ENCODE measurements at regions not wholly inside any gene's neighbourhood (a gene's known extent, or its start where the extent isn't known, plus 50 kb on each side); places are given as distances from the start of the nearest gene placed in this dataset.

- Histone ChIP-seq H2AK5ac (ENCODE audit: low read depth, low read length) (no peak overlapping the region), H3K56ac (ENCODE audit: extremely low read depth, insufficient read depth, low read length) (no peak overlapping the region), H3K4me3 (ENCODE audit: insufficient read depth, low read depth, low read length) (no peak overlapping the region), H2AFZ (replicated peaks; ENCODE audit: low read length, poor library complexity) (no peak overlapping the region), H3K23ac (ENCODE audit: low read depth, low read length) (no peak overlapping the region), H2BK15ac (ENCODE audit: low read depth, low read length) (no peak overlapping the region), H3K4me2 (ENCODE audit: low read depth, low read length) (no peak overlapping the region), H2BK120ac (ENCODE audit: low read depth, low read length) (no peak overlapping the region), H3K4me1 (ENCODE audit: control insufficient read depth, insufficient read depth, low read length) (no peaks in the 10 kb centered on the region), H2BK20ac (ENCODE audit: low read depth, low read length) (no peak overlapping the region), H3K18ac (ENCODE audit: low read depth, low read length) (no peak overlapping the region; the same call in 1 of the 2 replicates), H3K79me1 (ENCODE audit: low read depth in 1 of 2, low read length in 2 of 2) (no peaks in the 10 kb centered on the region), H3K36me3 (ENCODE audit: control insufficient read depth, insufficient read depth, low read length) (no peaks in the 10 kb centered on the region), H3K27me3 (ENCODE audit: control insufficient read depth, insufficient read depth, low read length) (no peaks in the 10 kb centered on the region), H4K91ac (ENCODE audit: insufficient read depth, low read depth, low read length) (no peak overlapping the region), H2AK9ac (replicated peaks; ENCODE audit: low read depth, low read length, poor library complexity) (peak overlapping the region; percentile 69), H3K27ac (ENCODE audit: insufficient read depth, low read length) (no peak overlapping the region), H3K14ac (replicated peaks; ENCODE audit: low read depth, low read length) (no peak overlapping the region), H3K9me1 (ENCODE audit: insufficient read depth, low read length) (no peaks in the 10 kb centered on the region), H2BK5ac (ENCODE audit: low read depth, low read length, poor library complexity, severe bottlenecking) (no peak overlapping the region), H4K8ac (ENCODE audit: low read depth in 2 of 2, low read length in 2 of 2) (no peak overlapping the region), H3K9ac (ENCODE audit: low read depth, low read length) (no peak overlapping the region), H3K9me3 (ENCODE audit: control insufficient read depth, insufficient read depth, low read length) (peaks cover 2% of the 10 kb centered on the region), H3K4ac (ENCODE audit: low read depth, low read length) (no peak overlapping the region), H4K5ac (ENCODE audit: low read depth, low read length) (no peak overlapping the region), H4K20me1 (ENCODE audit: insufficient read depth, low read length) (no peaks in the 10 kb centered on the region)
- no peak for DNase-seq
- CTCF ChIA-PET, result interaction anchor here (0.7 kb wide), 1 partner anchor 1522 kb away, joined by 4 read pairs; no protein-coding TSS in a partner anchor
- ATAC-seq (ENCODE audit: low read depth), result no peak
- POLR2A ChIA-PET (ENCODE audit: unreplicated experiment), result no interaction called here
- in situ Hi-C loops (cut with MboI; ENCODE audit: low sequenced_read_pairs), result no loop called here
- dilution Hi-C loops (cut with HindIII; ENCODE audit: low sequenced_read_pairs, unreplicated experiment), result no loop called here
- intact Hi-C loops (cut with micrococcal nuclease), result no loop called here
- WGBS, 2 experiments (ENCODE audit: extremely low coverage in 2 of 2, insufficient read length in 1 of 2), result no CpG with 5 or more reads among the region's 4 CpGs
- no TSS peak for BruUV-seq (replicated peaks)
- TF ChIP-seq RFX5 (IDR thresholded peaks at IDR 0.05; ENCODE audit: low read depth, low read length), result no peak
- no peak for TF ChIP-seq RAD21 (IDR thresholded peaks at IDR 0.05; ENCODE audit: low read length)
- TF ChIP-seq CEBPB (IDR thresholded peaks at IDR 0.05; ENCODE audit: low read depth, low read length), result 0 out of 2 replicates have a peak, but pooled peaks have one; percentile 16
- no peak for TF ChIP-seq FOS (IDR thresholded peaks at IDR 0.05; ENCODE audit: low read depth, low read length)
- no peak for TF ChIP-seq ELK1 (IDR thresholded peaks at IDR 0.05; ENCODE audit: borderline replicate concordance, low read depth, low read length)
- TF ChIP-seq USF2 (IDR thresholded peaks at IDR 0.05; ENCODE audit: low read depth, low read length), result no peak
- no peak for TF ChIP-seq MAFK (IDR thresholded peaks at IDR 0.05; ENCODE audit: low read depth, low read length)
Measured at GRCh38 chr17:70924776-70925175, 755.4 kb downstream of the KCNJ2 start.

Measured in IMR-90 (cell line).